ENCODE measurements at regions not wholly inside any gene's neighbourhood (a gene's known extent, or its start where the extent isn't known, plus 50 kb on each side); places are given as distances from the start of the nearest gene placed in this dataset.

- ChIA-PET CTCF (no interaction called here), POLR2A (interaction anchor here (1.1 kb wide), 1 partner anchor 8 kb away, joined by 3 read pairs; no protein-coding TSS in a partner anchor)
- no peak for TF ChIP-seq CTCF (IDR thresholded peaks at IDR 0.05)
- peak; percentile 61 for ATAC-seq (ENCODE audit: low read depth)
- H3K9me3 Mint-ChIP-seq = no peaks in the 10 kb centered on the region
- intact Hi-C loops (cut with micrococcal nuclease) = no loop called here
- H3K36me3 Mint-ChIP-seq (ENCODE audit: low read depth) = no peaks in the 10 kb centered on the region
- no peak overlapping the region for H3K27ac Mint-ChIP-seq
- no peak for DNase-seq
- peaks cover 18% of the 10 kb centered on the region for H3K4me1 Mint-ChIP-seq
- H3K4me3 Mint-ChIP-seq = no peak overlapping the region
- no peaks in the 10 kb centered on the region for H3K27me3 Mint-ChIP-seq
Measured at GRCh38 chr2:105691947-105692390, 52.7 kb upstream of the NCK2 start.

GRCh38 chr2:105690566-105690965 lies 54.1 kb upstream of the NCK2 start:
- Mint-ChIP-seq H3K4me1 (peaks cover 18% of the 10 kb centered on the region), H3K27me3 (no peaks in the 10 kb centered on the region), H3K27ac (no peak overlapping the region), H3K36me3 (ENCODE audit: low read depth) (no peaks in the 10 kb centered on the region), H3K9me3 (no peaks in the 10 kb centered on the region), H3K4me3 (no peak overlapping the region)
- ATAC-seq (ENCODE audit: low read depth) = no peak
- DNase-seq = no peak
- intact Hi-C loops (cut with micrococcal nuclease) = no loop called here
- POLR2A ChIA-PET = no interaction called here
- CTCF ChIA-PET = no interaction called here
- no peak for TF ChIP-seq CTCF (IDR thresholded peaks at IDR 0.05)

- CTCF ChIA-PET = no interaction called here
- Mint-ChIP-seq H3K36me3 (ENCODE audit: low read depth) (no peaks in the 10 kb centered on the region), H3K27ac (no peak overlapping the region), H3K4me3 (no peak overlapping the region), H3K4me1 (peaks cover 18% of the 10 kb centered on the region), H3K27me3 (no peaks in the 10 kb centered on the region), H3K9me3 (no peaks in the 10 kb centered on the region)
- DNase-seq = no peak
- intact Hi-C loops (cut with micrococcal nuclease) = no loop called here
- no peak for TF ChIP-seq CTCF (IDR thresholded peaks at IDR 0.05)
- ATAC-seq (ENCODE audit: low read depth) = no peak
- POLR2A ChIA-PET = no interaction called here
Measured at GRCh38 chr2:105689484-105689883, 55.2 kb upstream of the NCK2 start.

- H3K4me3 Mint-ChIP-seq = no peak overlapping the region
- H3K36me3 Mint-ChIP-seq (ENCODE audit: low read depth) = no peaks in the 10 kb centered on the region
- peaks cover 18% of the 10 kb centered on the region for H3K4me1 Mint-ChIP-seq
- no peaks in the 10 kb centered on the region for H3K9me3 Mint-ChIP-seq
- DNase-seq (no peak), ATAC-seq (ENCODE audit: low read depth) (no peak)
- ChIA-PET CTCF (no interaction called here), POLR2A (interaction anchor here (0.6 kb wide), 1 partner anchor 39 kb away, joined by 4 read pairs; no protein-coding TSS in a partner anchor)
- no peak for TF ChIP-seq CTCF (IDR thresholded peaks at IDR 0.05)
- intact Hi-C loops (cut with micrococcal nuclease) = no loop called here
- no peak overlapping the region for H3K27ac Mint-ChIP-seq
- no peaks in the 10 kb centered on the region for H3K27me3 Mint-ChIP-seq
Measured at GRCh38 chr2:105688946-105689345, 55.8 kb upstream of the NCK2 start.

GRCh38 chr2:105686588-105686987 lies 58.1 kb upstream of the NCK2 start:
- Mint-ChIP-seq H3K36me3 (ENCODE audit: low read depth) (no peaks in the 10 kb centered on the region), H3K27ac (no peak overlapping the region), H3K27me3 (no peaks in the 10 kb centered on the region), H3K4me3 (no peak overlapping the region), H3K4me1 (peaks cover 8% of the 10 kb centered on the region), H3K9me3 (no peaks in the 10 kb centered on the region)
- no peak for DNase-seq
- POLR2A ChIA-PET = no interaction called here
- intact Hi-C loops (cut with micrococcal nuclease) = no loop called here
- no peak for ATAC-seq (ENCODE audit: low read depth)
- no peak for TF ChIP-seq CTCF (IDR thresholded peaks at IDR 0.05)
- CTCF ChIA-PET = no interaction called here

Measured in activated B cell treated with CpG ODN at 0.5 μM for 24 hours (primary cell).